HepG2 (cell line): ENCODE measurements at regions not wholly inside any gene's neighbourhood (a gene's known extent, or its start where the extent isn't known, plus 50 kb on each side); places are given as distances from the start of the nearest gene placed in this dataset.

Experiments
- ATAC-seq: fragments of 200-7000 bp; cut with Tn5 transposase; 3 replicates; pipeline ENCODE4 v1.9.1; 2020; ENCODE audit warnings: mild to moderate bottlenecking, moderate library complexity
- BruUV-seq: library from RNA; stranded (reverse); fragments of 400-500 nt; replicated peaks from 2 replicates; lab custom pipeline; 2021; lab: Mats Ljungman, UMichigan
- CTCF ChIA-PET: fragments of 300-600 bp; formaldehyde crosslinking; extraction: SDS; loops from one replicate; lab custom pipeline; 2021; ENCODE audit warnings: low total read pairs, inconsistent platforms, low intra/inter-chr PET ratio; lab: Yijun Ruan, JAX
- POLR2A ChIA-PET: fragments of 350-600 bp; sonication (Branson Sonifier 250); formaldehyde crosslinking; loops from one replicate; lab custom pipeline; 2020; ENCODE audit warnings: antibody characterized with exemption, inconsistent platforms; lab: Yijun Ruan, JAX
- DNase-seq: peaks from one replicate; pipeline ENCODE4 v3.0.0-alpha.2; 2015; ENCODE audit warnings: low spot score
- FAIRE-seq: peaks from 3 replicates; lab custom pipeline; 2011; peaks lifted over from hg19 to GRCh38; lab: Jason Lieb, UNC
- H2AFZ ChIP-seq: one replicate; pipeline ENCODE4 v1.6.1; 2011; ENCODE audit warnings: low read length, inconsistent platforms
- H3K27ac ChIP-seq: fragments of 300-600 bp; 3 replicates; pipeline ENCODE4 v1.8.0; 2011; ENCODE audit warnings: mixed run types, mild to moderate bottlenecking, mixed read lengths, low read length, inconsistent platforms; ENCODE audit not compliant: insufficient read depth; ENCODE audit errors: extremely low read length
- H3K27me3 ChIP-seq, 2 experiments: fragments of 200-600 bp in 1 of 2; 2 replicates in 1 of 2; 3 replicates in 1 of 2; pipeline versions ENCODE4 v1.6.0 to v1.8.0; 2011; ENCODE audit warnings: low read length in 2 of 2, mild to moderate bottlenecking in 2 of 2, moderate library complexity in 2 of 2, inconsistent platforms in 1 of 2; ENCODE audit not compliant: insufficient read depth in 2 of 2, control insufficient read depth in 1 of 2
- H3K36me3 ChIP-seq, 2 experiments: fragments of 200-600 bp in 1 of 2; replicated peaks in 1 of 2; 2 replicates in 1 of 2; 3 replicates in 1 of 2; pipeline versions ENCODE4 v1.5.1 to v1.8.0; 2011; ENCODE audit warnings: low read length in 2 of 2, inconsistent platforms in 1 of 2; ENCODE audit not compliant: insufficient read depth in 2 of 2, control insufficient read depth in 1 of 2
- H3K4me1 ChIP-seq: 2 replicates; pipeline ENCODE4 v1.5.1; 2012; ENCODE audit warnings: low read length, inconsistent platforms; ENCODE audit not compliant: insufficient read depth
- H3K4me2 ChIP-seq: 2 replicates; pipeline ENCODE4 v1.6.0; 2011; ENCODE audit warnings: low read depth, low read length, inconsistent platforms
- H3K4me3 ChIP-seq, 3 experiments: fragments of 200-600 bp in 1 of 3; sonication (generic), shearing (Covaris generic) in 1 of 3; replicated peaks in 1 of 3; 2 replicates each; pipeline ENCODE4 v1.5.1; 2011 to 2016; ENCODE audit warnings: low read length in 3 of 3, inconsistent platforms in 2 of 3, low read depth in 2 of 3, mild to moderate bottlenecking in 2 of 3, control low read depth in 1 of 3, mixed read lengths in 1 of 3; ENCODE audit not compliant: insufficient read depth in 1 of 3
- H3K79me2 ChIP-seq: one replicate; pipeline ENCODE4 v1.6.1; 2011; ENCODE audit warnings: low read length, inconsistent platforms; ENCODE audit not compliant: insufficient read depth
- H3K9ac ChIP-seq: 2 replicates; pipeline ENCODE4 v1.6.0; 2011; ENCODE audit warnings: mild to moderate bottlenecking, low read depth, low read length, inconsistent platforms; ENCODE audit not compliant: insufficient read depth
- H3K9me3 ChIP-seq: 2 replicates; pipeline ENCODE4 v1.5.1; 2012; ENCODE audit warnings: mild to moderate bottlenecking, low read length
- H4K20me1 ChIP-seq: 2 replicates; pipeline ENCODE4 v1.6.0; 2011; ENCODE audit warnings: inconsistent platforms, mild to moderate bottlenecking, low read length, moderate library complexity; ENCODE audit not compliant: insufficient read depth
- CENPX ChIP-seq: sonication (generic); formaldehyde crosslinking; IDR thresholded peaks from 2 replicates; pipeline ENCODE4 v1.9.0; 2021; ENCODE audit warnings: mild to moderate bottlenecking, missing genetic modification reagents, moderate library complexity
- FLYWCH1 ChIP-seq: sonication (generic); formaldehyde crosslinking; IDR thresholded peaks from 2 replicates; pipeline ENCODE4 v1.8.1; 2023; ENCODE audit warnings: mild to moderate bottlenecking, missing genetic modification reagents
- JARID2 ChIP-seq: sonication (generic); formaldehyde crosslinking; IDR thresholded peaks from 2 replicates; pipeline ENCODE4 v1.8.1; 2023; ENCODE audit warnings: missing genetic modification reagents, inconsistent platforms; ENCODE audit not compliant: insufficient replicate concordance
- MTA3 ChIP-seq: sonication (generic); formaldehyde crosslinking; IDR thresholded peaks from 2 replicates; pipeline ENCODE4 v1.4.0; 2020; ENCODE audit warnings: missing genetic modification reagents
- NR2F6 ChIP-seq, 2 experiments: IDR thresholded peaks; 2 replicates each; pipeline ENCODE4 v1.6.1; 2016; ENCODE audit warnings: antibody characterized with exemption in 1 of 2, mild to moderate bottlenecking in 1 of 2
- PAX8 ChIP-seq: sonication (generic); formaldehyde crosslinking; IDR thresholded peaks from 2 replicates; pipeline ENCODE4 v1.8.0; 2022; ENCODE audit warnings: mild to moderate bottlenecking, missing genetic modification reagents, borderline replicate concordance
- RXRA ChIP-seq: sonication (generic); formaldehyde crosslinking; IDR thresholded peaks from 2 replicates; pipeline ENCODE4 v1.5.1; 2020; ENCODE audit warnings: missing genetic modification reagents
- ZNF160 ChIP-seq: sonication (generic); formaldehyde crosslinking; IDR thresholded peaks from 2 replicates; pipeline ENCODE4 v1.8.0; 2022; ENCODE audit warnings: mild to moderate bottlenecking, inconsistent platforms, missing genetic modification reagents
- ZNF230 ChIP-seq: sonication (generic); formaldehyde crosslinking; IDR thresholded peaks from 2 replicates; pipeline ENCODE4 v1.4.0; 2020; ENCODE audit warnings: mild to moderate bottlenecking, missing genetic modification reagents
- ZNF235 ChIP-seq: sonication (generic); formaldehyde crosslinking; IDR thresholded peaks from 2 replicates; pipeline ENCODE4 v1.8.1; 2023; ENCODE audit warnings: mild to moderate bottlenecking, missing genetic modification reagents, borderline replicate concordance
- WGBS: methylation state at CpG from one replicate; pipeline ENCODE4 v1.1.6; 2017; ENCODE audit warnings: low lambda C conversion rate; 5-methylcytosine and 5-hydroxymethylcytosine counted together
- in situ Hi-C: cut with HindIII; loops from 2 replicates; pipeline ENCODE4 v1.10.0; 2017; ENCODE audit warnings: low pct_unique_long_range_greater_than_20kb; ENCODE audit not compliant: extremely low pct_ligation_motif_present
- intact Hi-C: fragments of 100-400 bp; cut with micrococcal nuclease; formaldehyde crosslinking; loops from one replicate; pipeline ENCODE4 v1.10.0; 2022; ENCODE audit not compliant: unreplicated experiment
- TF ChIP-seq, protein P1 (sequence below): sonication (generic); formaldehyde crosslinking; conservative IDR thresholded peaks from 2 replicates; pipeline ENCODE4 v1.4.0; 2020; ENCODE audit warnings: missing genetic modification reagents
- TF ChIP-seq, protein P2 (sequence below): sonication (generic); formaldehyde crosslinking; IDR thresholded peaks from 2 replicates; pipeline ENCODE4 v1.5.0; 2020; ENCODE audit warnings: missing genetic modification reagents
- TF ChIP-seq, protein P3 (sequence below): sonication (generic); formaldehyde crosslinking; IDR thresholded peaks from 2 replicates; pipeline ENCODE4 v1.5.0; 2020; ENCODE audit warnings: mild to moderate bottlenecking, missing genetic modification reagents

DNA sequence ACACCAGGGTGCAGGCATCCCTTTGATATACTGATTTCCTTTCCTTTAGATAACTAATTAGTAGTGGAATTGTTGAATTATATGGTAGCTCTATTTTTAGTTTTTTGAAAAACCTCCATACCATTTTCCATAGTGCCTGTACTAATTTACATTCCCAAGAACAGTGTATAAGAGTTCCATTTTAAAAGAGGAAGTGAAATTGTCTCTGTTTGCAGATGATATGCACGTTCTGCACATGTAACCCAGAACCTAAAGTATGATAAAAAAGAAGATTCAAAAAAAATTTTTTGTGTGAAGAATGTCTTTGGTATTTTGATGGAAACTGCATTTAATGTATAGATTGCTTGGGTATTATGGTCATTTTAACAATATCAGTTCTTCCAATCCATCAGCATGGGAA lies 424.0 kb upstream of the CCNH start:
- no peaks in the 10 kb centered on the region for H3K4me1 ChIP-seq
- no peaks in the 10 kb centered on the region; a peak in 1 of 5 replicates for H3K27me3 ChIP-seq
- no peak overlapping the region for H3K9ac ChIP-seq
- H4K20me1 ChIP-seq, result no peaks in the 10 kb centered on the region
- no peak for TF ChIP-seq ZNF230 (CRISPR knock-in tag)
- no peak for TF ChIP-seq PAX8 (CRISPR knock-in tag)
- no peak for TF ChIP-seq NR2F6 (IDR thresholded peaks at IDR 0.05)
- no peak for TF ChIP-seq NR2F6 (CRISPR knock-in tag; IDR thresholded peaks at IDR 0.05)
- no peak for TF ChIP-seq MTA3 (CRISPR knock-in tag)
- TF ChIP-seq ZNF235 (CRISPR knock-in tag), result no peak
- TF ChIP-seq, protein P1, sequence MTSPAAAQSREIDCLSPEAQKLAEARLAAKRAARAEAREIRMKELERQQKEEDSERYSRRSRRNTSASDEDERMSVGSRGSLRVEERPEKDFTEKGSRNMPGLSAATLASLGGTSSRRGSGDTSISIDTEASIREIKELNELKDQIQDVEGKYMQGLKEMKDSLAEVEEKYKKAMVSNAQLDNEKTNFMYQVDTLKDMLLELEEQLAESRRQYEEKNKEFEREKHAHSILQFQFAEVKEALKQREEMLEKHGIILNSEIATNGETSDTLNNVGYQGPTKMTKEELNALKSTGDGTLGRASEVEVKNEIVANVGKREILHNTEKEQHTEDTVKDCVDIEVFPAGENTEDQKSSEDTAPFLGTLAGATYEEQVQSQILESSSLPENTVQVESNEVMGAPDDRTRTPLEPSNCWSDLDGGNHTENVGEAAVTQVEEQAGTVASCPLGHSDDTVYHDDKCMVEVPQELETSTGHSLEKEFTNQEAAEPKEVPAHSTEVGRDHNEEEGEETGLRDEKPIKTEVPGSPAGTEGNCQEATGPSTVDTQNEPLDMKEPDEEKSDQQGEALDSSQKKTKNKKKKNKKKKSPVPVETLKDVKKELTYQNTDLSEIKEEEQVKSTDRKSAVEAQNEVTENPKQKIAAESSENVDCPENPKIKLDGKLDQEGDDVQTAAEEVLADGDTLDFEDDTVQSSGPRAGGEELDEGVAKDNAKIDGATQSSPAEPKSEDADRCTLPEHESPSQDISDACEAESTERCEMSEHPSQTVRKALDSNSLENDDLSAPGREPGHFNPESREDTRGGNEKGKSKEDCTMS (CRISPR knock-in tag), result no peak
- TF ChIP-seq ZNF160 (CRISPR knock-in tag), result no peak
- TF ChIP-seq CENPX (CRISPR knock-in tag), result no peak
- TF ChIP-seq, protein P2, sequence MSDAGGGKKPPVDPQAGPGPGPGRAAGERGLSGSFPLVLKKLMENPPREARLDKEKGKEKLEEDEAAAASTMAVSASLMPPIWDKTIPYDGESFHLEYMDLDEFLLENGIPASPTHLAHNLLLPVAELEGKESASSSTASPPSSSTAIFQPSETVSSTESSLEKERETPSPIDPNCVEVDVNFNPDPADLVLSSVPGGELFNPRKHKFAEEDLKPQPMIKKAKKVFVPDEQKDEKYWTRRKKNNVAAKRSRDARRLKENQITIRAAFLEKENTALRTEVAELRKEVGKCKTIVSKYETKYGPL (CRISPR knock-in tag), result no peak
- TF ChIP-seq, protein P3, sequence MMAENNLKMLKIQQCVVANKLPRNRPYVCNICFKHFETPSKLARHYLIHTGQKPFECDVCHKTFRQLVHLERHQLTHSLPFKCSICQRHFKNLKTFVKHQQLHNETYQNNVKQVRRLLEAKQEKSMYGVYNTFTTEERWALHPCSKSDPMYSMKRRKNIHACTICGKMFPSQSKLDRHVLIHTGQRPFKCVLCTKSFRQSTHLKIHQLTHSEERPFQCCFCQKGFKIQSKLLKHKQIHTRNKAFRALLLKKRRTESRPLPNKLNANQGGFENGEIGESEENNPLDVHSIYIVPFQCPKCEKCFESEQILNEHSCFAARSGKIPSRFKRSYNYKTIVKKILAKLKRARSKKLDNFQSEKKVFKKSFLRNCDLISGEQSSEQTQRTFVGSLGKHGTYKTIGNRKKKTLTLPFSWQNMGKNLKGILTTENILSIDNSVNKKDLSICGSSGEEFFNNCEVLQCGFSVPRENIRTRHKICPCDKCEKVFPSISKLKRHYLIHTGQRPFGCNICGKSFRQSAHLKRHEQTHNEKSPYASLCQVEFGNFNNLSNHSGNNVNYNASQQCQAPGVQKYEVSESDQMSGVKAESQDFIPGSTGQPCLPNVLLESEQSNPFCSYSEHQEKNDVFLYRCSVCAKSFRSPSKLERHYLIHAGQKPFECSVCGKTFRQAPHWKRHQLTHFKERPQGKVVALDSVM (CRISPR knock-in tag), result no peak
- TF ChIP-seq FLYWCH1, result no peak
- TF ChIP-seq JARID2, result no peak
- TF ChIP-seq RXRA (CRISPR knock-in tag), result no peak
- no peak for DNase-seq
- no peak overlapping the region for H2AFZ ChIP-seq
- no peak overlapping the region for H3K4me3 ChIP-seq
- ATAC-seq, result no peak
- no TSS peak for BruUV-seq
- no peaks in the 10 kb centered on the region for H3K79me2 ChIP-seq
- no peak overlapping the region for H3K4me2 ChIP-seq
- no peak overlapping the region for H3K27ac ChIP-seq
- FAIRE-seq, result no peak
- in situ Hi-C loops (no loop called here), intact Hi-C loops (no loop called here)
- no peaks in the 10 kb centered on the region for H3K36me3 ChIP-seq
- POLR2A ChIA-PET, result no interaction called here
- peaks cover 42% of the 10 kb centered on the region for H3K9me3 ChIP-seq
- CTCF ChIA-PET, result no interaction called here
- 0% methylated on average over 1 of the region's 1 CpG for WGBS
